HEK293T (cell line): ENCODE measurements at regions not wholly inside any gene's neighbourhood (a gene's known extent, or its start where the extent isn't known, plus 50 kb on each side); places are given as distances from the start of the nearest gene placed in this dataset.
"Not testable (repeated sequence)": the region's sequence is repeated elsewhere in the genome, so short reads cannot be mapped to it uniquely, and the experiment has no call there.

Source experiments
- CTCF ChIA-PET: fragments of 350-600 bp; formaldehyde crosslinking; extraction: SDS; loops from one replicate; lab custom pipeline; 2021; ENCODE audit warnings: antibody characterized with exemption, inconsistent platforms; lab: Yijun Ruan, JAX
- POLR2A ChIA-PET: fragments of 350-600 bp; formaldehyde crosslinking; extraction: SDS; loops from one replicate; lab custom pipeline; 2020; ENCODE audit warnings: antibody characterized with exemption, inconsistent platforms; lab: Yijun Ruan, JAX
- DNase-seq: peaks from one replicate; pipeline ENCODE4 v3.0.0; 2012; ENCODE audit warnings: mixed read lengths; ENCODE audit errors: extremely low spot score
- ARNT ChIP-seq: fragments of 450-650 bp; IDR thresholded peaks from 2 replicates; pipeline ENCODE4 v1.6.1; 2017; ENCODE audit warnings: mild to moderate bottlenecking
- BHLHE40 ChIP-seq: fragments of 450-650 bp; IDR thresholded peaks from 2 replicates; pipeline ENCODE4 v1.6.1; 2016; ENCODE audit warnings: mild to moderate bottlenecking, moderate library complexity, borderline replicate concordance
- CTBP1 ChIP-seq: fragments of 450-650 bp; IDR thresholded peaks from 2 replicates; pipeline ENCODE4 v1.6.1; 2016; ENCODE audit warnings: borderline replicate concordance
- ELF4 ChIP-seq: fragments of 450-650 bp; IDR thresholded peaks from 2 replicates; pipeline ENCODE4 v1.6.1; 2017; ENCODE audit warnings: antibody characterized with exemption
- FOXA1 ChIP-seq: fragments of 450-650 bp; IDR thresholded peaks from 2 replicates; pipeline ENCODE4 v1.6.1; 2016; ENCODE audit warnings: mild to moderate bottlenecking
- FOXK2 ChIP-seq: fragments of 450-650 bp; IDR thresholded peaks from 2 replicates; pipeline ENCODE4 v1.6.1; 2016; ENCODE audit warnings: mild to moderate bottlenecking
- FOXM1 ChIP-seq: fragments of 450-650 bp; IDR thresholded peaks from 2 replicates; pipeline ENCODE4 v1.6.1; 2017; ENCODE audit warnings: mild to moderate bottlenecking, borderline replicate concordance
- HDGF ChIP-seq: fragments of 450-650 bp; IDR thresholded peaks from 2 replicates; pipeline ENCODE4 v1.6.1; 2017; ENCODE audit warnings: antibody characterized with exemption, borderline replicate concordance
- L3MBTL2 ChIP-seq: fragments of 450-650 bp; conservative IDR thresholded peaks from 2 replicates; pipeline ENCODE4 v1.6.1; 2016; ENCODE audit warnings: mild to moderate bottlenecking
- LEF1 ChIP-seq: fragments of 450-650 bp; IDR thresholded peaks from 2 replicates; pipeline ENCODE4 v1.6.1; 2017; ENCODE audit warnings: mild to moderate bottlenecking, borderline replicate concordance
- NFRKB ChIP-seq: fragments of 450-650 bp; IDR thresholded peaks from 2 replicates; pipeline ENCODE4 v1.6.1; 2016; ENCODE audit warnings: mild to moderate bottlenecking, moderate library complexity
- SP1 ChIP-seq: fragments of 450-650 bp; IDR thresholded peaks from 2 replicates; pipeline ENCODE4 v1.6.1; 2017
- SUZ12 ChIP-seq: fragments of 450-650 bp; IDR thresholded peaks from 2 replicates; pipeline ENCODE4 v1.6.1; 2016; ENCODE audit warnings: mild to moderate bottlenecking
- TARDBP ChIP-seq: fragments of 450-650 bp; IDR thresholded peaks from 2 replicates; pipeline ENCODE4 v1.6.1; 2016
- ZNF384 ChIP-seq: fragments of 450-650 bp; IDR thresholded peaks from 2 replicates; pipeline ENCODE4 v1.6.1; 2016
- TF ChIP-seq, protein P1 (sequence below): fragments of 450-650 bp; IDR thresholded peaks from 2 replicates; pipeline ENCODE4 v1.6.1; 2016

DNA sequence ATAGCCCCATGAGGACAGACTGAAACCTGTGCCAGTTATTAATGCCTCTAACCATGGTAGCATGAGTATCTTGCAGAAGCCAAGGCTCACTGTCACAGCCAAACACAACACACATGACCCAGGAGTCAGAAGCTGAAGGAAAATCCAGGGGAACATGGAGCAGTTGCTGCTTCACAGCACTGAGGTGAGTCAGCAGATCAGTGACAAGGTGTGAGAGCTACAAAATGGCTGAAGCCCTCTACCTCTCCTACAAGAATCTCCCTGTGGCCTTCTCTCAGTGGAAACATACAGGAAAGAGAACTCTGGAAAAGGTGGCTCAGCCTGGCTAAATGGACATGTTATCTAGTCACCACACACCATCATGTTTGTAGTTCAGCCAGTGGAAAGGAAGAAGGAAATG lies 93.5 kb downstream of the NAB1 start:
- ChIA-PET CTCF (no interaction called here), POLR2A (no interaction called here)
- DNase-seq, result no peak
- TF ChIP-seq FOXA1 (no peak), SUZ12 (no peak), FOXK2 (no peak), NFRKB (no peak), ELF4 (no peak), ZNF384 (no peak), HDGF (no peak), L3MBTL2 (no peak), FOXM1 (no peak), LEF1 (no peak), BHLHE40 (no peak), CTBP1 (no peak), SP1 (no peak), TARDBP (no peak), ARNT (no peak)
- TF ChIP-seq, protein P1, sequence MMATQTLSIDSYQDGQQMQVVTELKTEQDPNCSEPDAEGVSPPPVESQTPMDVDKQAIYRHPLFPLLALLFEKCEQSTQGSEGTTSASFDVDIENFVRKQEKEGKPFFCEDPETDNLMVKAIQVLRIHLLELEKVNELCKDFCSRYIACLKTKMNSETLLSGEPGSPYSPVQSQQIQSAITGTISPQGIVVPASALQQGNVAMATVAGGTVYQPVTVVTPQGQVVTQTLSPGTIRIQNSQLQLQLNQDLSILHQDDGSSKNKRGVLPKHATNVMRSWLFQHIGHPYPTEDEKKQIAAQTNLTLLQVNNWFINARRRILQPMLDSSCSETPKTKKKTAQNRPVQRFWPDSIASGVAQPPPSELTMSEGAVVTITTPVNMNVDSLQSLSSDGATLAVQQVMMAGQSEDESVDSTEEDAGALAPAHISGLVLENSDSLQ, result no peak

GRCh38 chr2:190744041-190744440 lies 95.2 kb downstream of the NAB1 start:
- POLR2A ChIA-PET, result no interaction called here
- no peak for TF ChIP-seq BHLHE40
- TF ChIP-seq SUZ12, result no peak
- no peak for TF ChIP-seq L3MBTL2
- TF ChIP-seq ZNF384, result no peak
- TF ChIP-seq, protein P1, result no peak
- TF ChIP-seq CTBP1, result no peak
- no peak for TF ChIP-seq ELF4
- TF ChIP-seq LEF1, result no peak
- TF ChIP-seq FOXK2, result no peak
- TF ChIP-seq ARNT, result no peak
- no peak for TF ChIP-seq FOXM1
- TF ChIP-seq NFRKB, result no peak
- no peak for TF ChIP-seq FOXA1
- TF ChIP-seq SP1, result no peak
- no peak for TF ChIP-seq TARDBP
- no peak for TF ChIP-seq HDGF

GRCh38 chr2:190746971-190747761 lies 98.3 kb downstream of the NAB1 start:
- CTCF ChIA-PET, result no interaction called here
- POLR2A ChIA-PET, result no interaction called here
- no peak for DNase-seq
- TF ChIP-seq ARNT (no peak), FOXA1 (no peak), L3MBTL2 (no peak), SP1 (no peak), CTBP1 (no peak)

More at GRCh38 chr2:190744041-190744440, 95.2 kb downstream of the NAB1 start:
- DNase-seq, result no peak
- CTCF ChIA-PET, result interaction anchor here (0.6 kb wide), 1 partner anchor 56 kb away, joined by 3 read pairs; no protein-coding TSS in a partner anchor

GRCh38 chr2:190748966-190749365 lies 100.1 kb downstream of the NAB1 start:
- no peak for TF ChIP-seq ELF4
- TF ChIP-seq SUZ12, result no peak
- no peak for TF ChIP-seq ARNT
- TF ChIP-seq FOXM1, result no peak
- no peak for DNase-seq
- CTCF ChIA-PET, result no interaction called here
- POLR2A ChIA-PET, result no interaction called here

DNA sequence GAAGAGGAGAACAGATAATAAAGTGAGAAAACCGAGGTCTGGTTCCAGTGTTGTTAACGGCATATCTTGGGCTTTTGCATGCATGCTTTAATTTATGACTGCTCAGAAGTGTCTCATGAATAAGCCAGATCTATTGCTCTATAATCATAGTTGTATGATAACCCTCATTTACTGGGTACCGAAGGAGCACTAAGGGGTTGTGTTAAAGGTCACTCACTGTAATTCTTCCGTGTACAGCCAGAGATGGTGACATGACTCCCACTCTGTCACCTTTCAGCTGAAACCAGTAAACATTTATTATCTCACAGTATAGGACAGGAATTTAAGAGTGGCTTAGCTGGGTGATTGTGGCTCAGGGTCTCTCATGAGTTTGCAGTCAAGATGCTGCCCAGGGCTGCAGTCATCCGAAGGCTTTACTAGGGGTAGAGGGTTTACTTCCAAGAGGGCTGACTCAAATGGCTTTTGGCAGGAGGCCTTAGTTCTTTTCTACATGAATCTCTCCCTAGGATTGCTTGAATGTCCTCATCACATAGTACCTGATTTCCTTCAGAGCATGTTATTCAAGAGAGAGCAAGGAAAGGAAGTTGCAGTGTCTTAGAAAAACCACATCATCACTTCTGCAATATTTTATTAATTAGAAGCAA lies 107.0 kb downstream of the NAB1 start:
- ChIA-PET POLR2A (no interaction called here), CTCF (no interaction called here)
- no peak for TF ChIP-seq HDGF
- TF ChIP-seq ZNF384, result no peak
- no peak for TF ChIP-seq TARDBP
- no peak for TF ChIP-seq FOXA1
- TF ChIP-seq NFRKB, result no peak
- TF ChIP-seq FOXK2, result no peak
- no peak for TF ChIP-seq ELF4
- TF ChIP-seq, protein P1, result no peak
- TF ChIP-seq FOXM1, result no peak
- no peak for TF ChIP-seq ARNT
- TF ChIP-seq LEF1, result no peak
- no peak for TF ChIP-seq SP1
- no peak for TF ChIP-seq CTBP1
- TF ChIP-seq SUZ12, result no peak
- TF ChIP-seq BHLHE40, result no peak
- DNase-seq, result no peak

GRCh38 chr2:190759749-190760213 lies 110.9 kb downstream of the NAB1 start:
- CTCF ChIA-PET, result no interaction called here
- POLR2A ChIA-PET, result no interaction called here
- no peak for DNase-seq
- TF ChIP-seq FOXM1 (no peak), BHLHE40 (no peak), HDGF (no peak), FOXK2 (no peak), ARNT (no peak), ELF4 (no peak), TARDBP (no peak), CTBP1 (no peak), SUZ12 (no peak), SP1 (no peak), NFRKB (no peak), LEF1 (no peak), L3MBTL2 (no peak), FOXA1 (no peak), ZNF384 (no peak)
- TF ChIP-seq, protein P1, result no peak

DNA sequence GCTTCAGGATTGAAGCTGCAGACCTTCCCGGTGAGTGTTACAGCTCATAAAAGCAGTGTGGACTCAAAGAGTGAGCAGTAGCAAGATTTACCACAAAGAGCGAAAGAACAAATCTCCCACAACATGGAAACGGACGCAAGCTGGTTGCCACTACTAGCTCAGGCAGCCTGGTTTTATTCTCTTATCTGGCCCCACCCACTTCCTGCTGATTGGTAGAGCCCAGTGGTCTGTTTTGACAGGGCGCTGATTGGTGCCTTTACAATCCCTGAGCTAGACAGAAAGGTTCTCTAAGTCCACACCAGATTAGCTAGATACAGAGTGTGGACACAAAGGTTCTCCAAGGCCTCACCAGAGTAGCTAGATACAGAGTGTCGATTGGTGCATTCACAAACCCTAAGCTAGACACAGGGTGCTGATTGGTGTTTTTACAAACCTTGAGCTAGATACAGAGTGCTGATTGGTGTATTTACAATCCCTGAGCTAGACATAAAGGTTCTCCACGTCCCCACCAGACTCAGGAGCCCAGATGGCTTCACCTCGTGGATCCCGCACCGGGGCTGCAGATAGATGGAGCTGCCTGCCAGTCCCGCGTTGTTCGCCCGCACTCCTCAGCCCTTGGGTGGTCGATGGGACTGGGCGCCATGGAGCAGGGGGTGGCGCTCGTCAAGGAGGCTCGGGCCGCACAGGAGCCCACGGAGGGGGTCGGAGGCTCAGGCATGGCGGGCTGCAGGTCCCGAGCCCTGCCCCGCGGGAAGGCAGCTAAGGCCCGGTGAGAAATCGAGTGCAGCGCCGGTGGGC lies 111.7 kb downstream of the NAB1 start:
- DNase-seq, POLR2A ChIA-PET, CTCF ChIA-PET: not testable (repeated sequence)

- POLR2A ChIA-PET, CTCF ChIA-PET, DNase-seq: not testable (repeated sequence)
Observed at GRCh38 chr2:190761216-190761615, 112.3 kb downstream of the NAB1 start.
